SK-N-SH (cell line): ENCODE measurements at regions not wholly inside any gene's neighbourhood (a gene's known extent, or its start where the extent isn't known, plus 50 kb on each side); places are given as distances from the start of the nearest gene placed in this dataset.

ENCODE experiments used
- CTCF ChIA-PET: fragments of 300-600, 350-600 bp; formaldehyde crosslinking; extraction: SDS; loops from one replicate; lab custom pipeline; 2021; lab: Yijun Ruan, JAX
- POLR2A ChIA-PET: fragments of 350-600 bp; sonication (Branson Sonifier 250); formaldehyde crosslinking; extraction: SDS; loops from one replicate; lab custom pipeline; 2020; ENCODE audit warnings: antibody characterized with exemption, inconsistent platforms; lab: Yijun Ruan, JAX
- DNase-seq: peaks from one replicate; pipeline ENCODE4 v3.0.0; 2012
- H2AFZ ChIP-seq: fragments of 200-600 bp; sonication (generic); 2 replicates; pipeline ENCODE4 v1.8.1; 2016; ENCODE audit warnings: antibody characterized with exemption, mild to moderate bottlenecking, low read depth
- H3F3A ChIP-seq: fragments of 200-600 bp; sonication (generic); replicated peaks from 2 replicates; pipeline ENCODE3; 2016; ENCODE audit warnings: antibody characterized with exemption, mild to moderate bottlenecking; ENCODE audit not compliant: insufficient read depth
- H3K27ac ChIP-seq, 2 experiments: fragments of 200-500 bp in 1 of 2; fragments of 200-600 bp in 1 of 2; sonication (Bioruptor generic) in 1 of 2; sonication (generic), shearing (Covaris generic) in 1 of 2; 2 replicates each; pipeline versions ENCODE4 v1.5.1 to v1.6.1; 2014 to 2016; ENCODE audit warnings: low read depth in 2 of 2, inconsistent platforms in 1 of 2, low read length in 1 of 2, mild to moderate bottlenecking in 1 of 2, mixed read lengths in 1 of 2
- H3K27me3 ChIP-seq: fragments of 200-600 bp; sonication (generic), shearing (Covaris generic); 2 replicates; pipeline ENCODE4 v1.6.1; 2016; ENCODE audit warnings: mixed run types; ENCODE audit not compliant: insufficient read depth
- H3K36me3 ChIP-seq, 2 experiments: fragments of 200-500 bp in 1 of 2; fragments of 200-600 bp in 1 of 2; sonication (Bioruptor generic) in 1 of 2; sonication (generic) in 1 of 2; replicated peaks in 1 of 2; 2 replicates each; pipeline versions ENCODE3 to v1.5.1; 2014 to 2016; ENCODE audit warnings: low read length in 1 of 2, mild to moderate bottlenecking in 1 of 2; ENCODE audit not compliant: insufficient read depth in 2 of 2, control insufficient read depth in 1 of 2
- H3K4me1 ChIP-seq, 2 experiments: fragments of 200-500 bp in 1 of 2; fragments of 200-600 bp in 1 of 2; sonication (Bioruptor generic) in 1 of 2; sonication (generic), shearing (Covaris generic) in 1 of 2; 2 replicates each; pipeline versions ENCODE4 v1.5.1 to v1.6.1; 2014 to 2016; ENCODE audit warnings: low read depth in 1 of 2, low read length in 1 of 2, mixed run types in 1 of 2; ENCODE audit not compliant: insufficient read depth in 2 of 2, control insufficient read depth in 1 of 2
- H3K4me2 ChIP-seq: fragments of 200-600 bp; sonication (generic), shearing (Covaris generic); 2 replicates; pipeline ENCODE4 v1.6.1; 2017; ENCODE audit warnings: mixed run types
- H3K4me3 ChIP-seq, 2 experiments: fragments of 200-500 bp in 1 of 2; fragments of 200-600 bp in 1 of 2; sonication (Bioruptor generic) in 1 of 2; sonication (generic), shearing (Covaris generic) in 1 of 2; 2 replicates each; pipeline versions ENCODE4 v1.5.1 to v1.8.1; 2014 to 2016; ENCODE audit warnings: low read depth in 2 of 2, inconsistent platforms in 1 of 2, low read length in 1 of 2, mild to moderate bottlenecking in 1 of 2, mixed read lengths in 1 of 2, moderate library complexity in 1 of 2
- H3K79me2 ChIP-seq: fragments of 200-600 bp; sonication (generic); 2 replicates; pipeline ENCODE4 v1.8.1; 2017; ENCODE audit warnings: mild to moderate bottlenecking; ENCODE audit not compliant: insufficient read depth
- H3K9ac ChIP-seq: fragments of 200-600 bp; sonication (generic); 2 replicates; pipeline ENCODE4 v1.6.1; 2017; ENCODE audit warnings: mixed run types
- H3K9me2 ChIP-seq: fragments of 200-600 bp; sonication (generic); 2 replicates; pipeline ENCODE4 v1.6.1; 2017; ENCODE audit warnings: mixed run types
- H3K9me3 ChIP-seq: fragments of 200-600 bp; sonication (generic); 2 replicates; pipeline ENCODE4 v1.6.1; 2017; ENCODE audit warnings: mixed run types, mild to moderate bottlenecking, moderate library complexity
- H4K20me1 ChIP-seq: fragments of 200-600 bp; sonication (generic); 2 replicates; pipeline ENCODE4 v1.6.1; 2017; ENCODE audit warnings: mild to moderate bottlenecking, mixed run types; ENCODE audit not compliant: insufficient read depth
- ELF1 ChIP-seq: IDR thresholded peaks from 2 replicates; pipeline ENCODE4 v1.4.0; 2012
- EP300 ChIP-seq, 2 experiments: IDR thresholded peaks; 2 replicates each; pipeline versions ENCODE4 v1.4.0 to v1.6.1; 2012; ENCODE audit warnings: borderline replicate concordance in 1 of 2, low read depth in 1 of 2, low read length in 1 of 2
- FOSL2 ChIP-seq: IDR thresholded peaks from 2 replicates; pipeline ENCODE4 v1.4.0; 2012; ENCODE audit warnings: low read depth, mild to moderate bottlenecking, moderate library complexity, borderline replicate concordance
- FOXJ3 ChIP-seq: sonication (generic); formaldehyde crosslinking; IDR thresholded peaks from 2 replicates; pipeline ENCODE4 v1.5.1; 2020; ENCODE audit warnings: mild to moderate bottlenecking, missing genetic modification reagents
- FOXM1 ChIP-seq: IDR thresholded peaks from 2 replicates; pipeline ENCODE4 v1.4.0; 2012; ENCODE audit warnings: low read depth, mild to moderate bottlenecking
- GABPA ChIP-seq: IDR thresholded peaks from 2 replicates; pipeline ENCODE4 v1.4.0; 2012; ENCODE audit warnings: low read depth, mild to moderate bottlenecking
- GATA2 ChIP-seq: sonication (generic); formaldehyde crosslinking; IDR thresholded peaks from 2 replicates; pipeline ENCODE4 v1.5.0; 2020; ENCODE audit warnings: mild to moderate bottlenecking, missing genetic modification reagents
- JUND ChIP-seq: IDR thresholded peaks from 2 replicates; pipeline ENCODE4 v1.4.0; 2012
- NFIC ChIP-seq: IDR thresholded peaks from 2 replicates; pipeline ENCODE4 v1.4.0; 2012; ENCODE audit warnings: borderline replicate concordance
- RAD21 ChIP-seq: IDR thresholded peaks from 2 replicates; pipeline ENCODE4 v1.6.1; 2012; ENCODE audit warnings: mild to moderate bottlenecking, low read length
- RFX5 ChIP-seq: IDR thresholded peaks from 2 replicates; pipeline ENCODE4 v1.6.1; 2012; ENCODE audit warnings: mild to moderate bottlenecking, improper control_type of control experiment, low read length
- RXRA ChIP-seq: IDR thresholded peaks from 2 replicates; pipeline ENCODE4 v1.4.0; 2012; ENCODE audit warnings: low read depth, mild to moderate bottlenecking, borderline replicate concordance
- SIN3A ChIP-seq: IDR thresholded peaks from 2 replicates; pipeline ENCODE4 v1.6.1; 2012; ENCODE audit warnings: low read depth, mild to moderate bottlenecking, low read length, moderate library complexity, borderline replicate concordance
- SMC3 ChIP-seq: IDR thresholded peaks from 2 replicates; pipeline ENCODE4 v1.6.1; 2012; ENCODE audit warnings: low read depth, low read length, improper control_type of control experiment
- TCF12 ChIP-seq: IDR thresholded peaks from 2 replicates; pipeline ENCODE4 v1.4.0; 2012
- WGBS: methylation state at CpG from one replicate; pipeline ENCODE4 v1.1.6; 2017; ENCODE audit warnings: low lambda C conversion rate; 5-methylcytosine and 5-hydroxymethylcytosine counted together
- TF ChIP-seq, protein P1 (sequence below): IDR thresholded peaks from 2 replicates; pipeline ENCODE4 v1.4.0; 2012; ENCODE audit warnings: low read depth
- TF ChIP-seq, protein P2 (sequence below): fragments of 150-350 bp; IDR thresholded peaks from 2 replicates; pipeline ENCODE4 v1.6.1; 2017; ENCODE audit warnings: antibody characterized with exemption, low read length, low read depth, borderline replicate concordance
- TF ChIP-seq, protein P3 (sequence below): IDR thresholded peaks from 2 replicates; pipeline ENCODE4 v1.6.1; 2012; ENCODE audit warnings: mild to moderate bottlenecking, low read depth, low read length, moderate library complexity
- TF ChIP-seq, protein P4 (sequence below): IDR thresholded peaks from 2 replicates; pipeline ENCODE4; 2012
- TF ChIP-seq, protein P5 (sequence below): IDR thresholded peaks from 2 replicates; pipeline ENCODE4 v1.4.0; 2012; ENCODE audit warnings: low read depth, borderline replicate concordance

DNA sequence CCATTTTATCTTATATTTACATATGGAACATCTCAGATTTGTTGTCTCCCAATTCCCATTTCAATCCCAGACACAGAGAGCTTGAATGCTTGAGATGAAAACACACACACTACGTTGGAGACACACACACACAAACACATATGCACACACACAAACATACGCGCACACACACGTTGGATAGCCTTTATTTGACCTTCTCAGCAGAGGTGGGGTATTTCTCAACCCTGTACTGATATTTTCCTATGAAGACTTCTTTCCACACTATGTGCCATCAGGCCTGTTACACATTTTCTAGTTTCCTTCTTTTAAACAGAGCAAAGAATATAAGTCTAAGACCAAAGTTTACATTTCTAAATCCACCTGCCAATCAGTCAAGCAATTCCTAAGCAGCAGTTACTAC, 291.0 kb downstream of the TAF11L14 start:
- DNase-seq: no peak
- WGBS: 44% methylated on average over 4 of the region's 4 CpGs
- no peaks in the 10 kb centered on the region for H3F3A ChIP-seq
- no peaks in the 10 kb centered on the region for H3K36me3 ChIP-seq
- H3K79me2 ChIP-seq: no peaks in the 10 kb centered on the region
- no peak overlapping the region for H3K4me2 ChIP-seq
- no peak overlapping the region for H3K27ac ChIP-seq
- POLR2A ChIA-PET: no interaction called here
- no peak overlapping the region for H3K9ac ChIP-seq
- H3K9me3 ChIP-seq: no peaks in the 10 kb centered on the region
- CTCF ChIA-PET: no interaction called here
- H3K4me1 ChIP-seq: no peaks in the 10 kb centered on the region
- TF ChIP-seq, protein P1, sequence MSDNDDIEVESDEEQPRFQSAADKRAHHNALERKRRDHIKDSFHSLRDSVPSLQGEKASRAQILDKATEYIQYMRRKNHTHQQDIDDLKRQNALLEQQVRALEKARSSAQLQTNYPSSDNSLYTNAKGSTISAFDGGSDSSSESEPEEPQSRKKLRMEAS: no peak
- TF ChIP-seq, protein P2, sequence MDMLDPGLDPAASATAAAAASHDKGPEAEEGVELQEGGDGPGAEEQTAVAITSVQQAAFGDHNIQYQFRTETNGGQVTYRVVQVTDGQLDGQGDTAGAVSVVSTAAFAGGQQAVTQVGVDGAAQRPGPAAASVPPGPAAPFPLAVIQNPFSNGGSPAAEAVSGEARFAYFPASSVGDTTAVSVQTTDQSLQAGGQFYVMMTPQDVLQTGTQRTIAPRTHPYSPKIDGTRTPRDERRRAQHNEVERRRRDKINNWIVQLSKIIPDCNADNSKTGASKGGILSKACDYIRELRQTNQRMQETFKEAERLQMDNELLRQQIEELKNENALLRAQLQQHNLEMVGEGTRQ: no peak
- TF ChIP-seq GABPA (no peak), SIN3A (no peak), ELF1 (no peak), GATA2 (CRISPR knock-in tag) (no peak), TCF12 (no peak), FOXJ3 (CRISPR knock-in tag) (no peak), SMC3 (no peak), NFIC (no peak), FOSL2 (no peak)
- TF ChIP-seq, protein P3, sequence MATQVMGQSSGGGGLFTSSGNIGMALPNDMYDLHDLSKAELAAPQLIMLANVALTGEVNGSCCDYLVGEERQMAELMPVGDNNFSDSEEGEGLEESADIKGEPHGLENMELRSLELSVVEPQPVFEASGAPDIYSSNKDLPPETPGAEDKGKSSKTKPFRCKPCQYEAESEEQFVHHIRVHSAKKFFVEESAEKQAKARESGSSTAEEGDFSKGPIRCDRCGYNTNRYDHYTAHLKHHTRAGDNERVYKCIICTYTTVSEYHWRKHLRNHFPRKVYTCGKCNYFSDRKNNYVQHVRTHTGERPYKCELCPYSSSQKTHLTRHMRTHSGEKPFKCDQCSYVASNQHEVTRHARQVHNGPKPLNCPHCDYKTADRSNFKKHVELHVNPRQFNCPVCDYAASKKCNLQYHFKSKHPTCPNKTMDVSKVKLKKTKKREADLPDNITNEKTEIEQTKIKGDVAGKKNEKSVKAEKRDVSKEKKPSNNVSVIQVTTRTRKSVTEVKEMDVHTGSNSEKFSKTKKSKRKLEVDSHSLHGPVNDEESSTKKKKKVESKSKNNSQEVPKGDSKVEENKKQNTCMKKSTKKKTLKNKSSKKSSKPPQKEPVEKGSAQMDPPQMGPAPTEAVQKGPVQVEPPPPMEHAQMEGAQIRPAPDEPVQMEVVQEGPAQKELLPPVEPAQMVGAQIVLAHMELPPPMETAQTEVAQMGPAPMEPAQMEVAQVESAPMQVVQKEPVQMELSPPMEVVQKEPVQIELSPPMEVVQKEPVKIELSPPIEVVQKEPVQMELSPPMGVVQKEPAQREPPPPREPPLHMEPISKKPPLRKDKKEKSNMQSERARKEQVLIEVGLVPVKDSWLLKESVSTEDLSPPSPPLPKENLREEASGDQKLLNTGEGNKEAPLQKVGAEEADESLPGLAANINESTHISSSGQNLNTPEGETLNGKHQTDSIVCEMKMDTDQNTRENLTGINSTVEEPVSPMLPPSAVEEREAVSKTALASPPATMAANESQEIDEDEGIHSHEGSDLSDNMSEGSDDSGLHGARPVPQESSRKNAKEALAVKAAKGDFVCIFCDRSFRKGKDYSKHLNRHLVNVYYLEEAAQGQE: no peak
- no peak overlapping the region for H3K4me3 ChIP-seq
- no peaks in the 10 kb centered on the region for H4K20me1 ChIP-seq
- H2AFZ ChIP-seq: no peak overlapping the region
- H3K27me3 ChIP-seq: no peaks in the 10 kb centered on the region
- H3K9me2 ChIP-seq: no peaks in the 10 kb centered on the region

DNA sequence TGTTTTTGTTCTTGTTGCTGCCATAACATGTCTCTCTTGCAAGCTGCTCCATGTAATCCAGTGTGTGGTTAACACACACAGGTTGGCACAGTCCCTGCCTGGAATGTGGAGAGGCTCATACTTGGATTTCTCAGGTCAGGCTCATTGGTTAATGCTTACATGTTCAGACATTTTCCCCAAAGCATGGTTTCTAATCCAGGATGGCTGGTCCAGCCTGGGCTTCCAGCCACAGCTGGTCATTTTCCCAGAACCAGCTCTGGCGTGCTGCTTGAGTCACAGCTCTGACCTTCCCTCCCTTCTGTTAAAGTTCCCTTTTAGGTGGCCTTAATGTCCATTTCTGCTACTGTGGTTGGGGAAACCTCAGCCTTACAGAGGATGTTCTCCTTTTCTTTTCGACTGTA, 294.3 kb downstream of the TAF11L14 start:
- H4K20me1 ChIP-seq: no peaks in the 10 kb centered on the region
- no peak overlapping the region for H3K4me2 ChIP-seq
- 6% methylated on average over 2 of the region's 2 CpGs for WGBS
- no peaks in the 10 kb centered on the region for H3K9me2 ChIP-seq
- TF ChIP-seq RAD21 (no peak), NFIC (no peak), GATA2 (CRISPR knock-in tag) (no peak), FOSL2 (no peak), EP300 (IDR thresholded peaks at IDR 0.05; ENCODE audit: borderline replicate concordance in 1 of 2, low read depth in 1 of 2, low read length in 1 of 2) (no peak), RXRA (no peak), JUND (no peak), FOXM1 (no peak), GABPA (no peak), FOXJ3 (CRISPR knock-in tag) (no peak), RFX5 (no peak), ELF1 (no peak), SIN3A (no peak)
- TF ChIP-seq, protein P4, sequence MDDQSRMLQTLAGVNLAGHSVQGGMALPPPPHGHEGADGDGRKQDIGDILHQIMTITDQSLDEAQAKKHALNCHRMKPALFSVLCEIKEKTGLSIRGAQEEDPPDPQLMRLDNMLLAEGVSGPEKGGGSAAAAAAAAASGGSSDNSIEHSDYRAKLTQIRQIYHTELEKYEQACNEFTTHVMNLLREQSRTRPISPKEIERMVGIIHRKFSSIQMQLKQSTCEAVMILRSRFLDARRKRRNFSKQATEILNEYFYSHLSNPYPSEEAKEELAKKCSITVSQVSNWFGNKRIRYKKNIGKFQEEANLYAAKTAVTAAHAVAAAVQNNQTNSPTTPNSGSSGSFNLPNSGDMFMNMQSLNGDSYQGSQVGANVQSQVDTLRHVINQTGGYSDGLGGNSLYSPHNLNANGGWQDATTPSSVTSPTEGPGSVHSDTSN: no peak
- TF ChIP-seq, protein P2: no peak
- TF ChIP-seq, protein P5, sequence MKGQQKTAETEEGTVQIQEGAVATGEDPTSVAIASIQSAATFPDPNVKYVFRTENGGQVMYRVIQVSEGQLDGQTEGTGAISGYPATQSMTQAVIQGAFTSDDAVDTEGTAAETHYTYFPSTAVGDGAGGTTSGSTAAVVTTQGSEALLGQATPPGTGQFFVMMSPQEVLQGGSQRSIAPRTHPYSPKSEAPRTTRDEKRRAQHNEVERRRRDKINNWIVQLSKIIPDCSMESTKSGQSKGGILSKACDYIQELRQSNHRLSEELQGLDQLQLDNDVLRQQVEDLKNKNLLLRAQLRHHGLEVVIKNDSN: no peak
- TF ChIP-seq, all 33 proteins: peak for 0
- Histone ChIP-seq H3K4me3 (no peak overlapping the region), H3K9me3 (peaks cover 2% of the 10 kb centered on the region; the same call in 1 of the 2 replicates), H3K4me1 (no peaks in the 10 kb centered on the region), H3K27ac (no peak overlapping the region), H3K36me3 (no peaks in the 10 kb centered on the region), H3F3A (no peaks in the 10 kb centered on the region), H3K9ac (no peak overlapping the region), H3K79me2 (no peaks in the 10 kb centered on the region), H3K27me3 (no peaks in the 10 kb centered on the region), H2AFZ (no peak overlapping the region)
- no peak for DNase-seq
- ChIA-PET POLR2A (no interaction called here), CTCF (interaction anchor here (1.4 kb wide), 1 partner anchor 72 kb away, joined by 3 read pairs; no protein-coding TSS in a partner anchor)
